LNCAP (cell line): ENCODE measurements at regions not wholly inside any gene's neighbourhood (a gene's known extent, or its start where the extent isn't known, plus 50 kb on each side); places are given as distances from the start of the nearest gene placed in this dataset.

Experiments used
- CTCF ChIP-seq: fragments of 450-650 bp; IDR thresholded peaks from 2 replicates; pipeline ENCODE4 v1.5.1; 2017; ENCODE audit warnings: mild to moderate bottlenecking

DNA sequence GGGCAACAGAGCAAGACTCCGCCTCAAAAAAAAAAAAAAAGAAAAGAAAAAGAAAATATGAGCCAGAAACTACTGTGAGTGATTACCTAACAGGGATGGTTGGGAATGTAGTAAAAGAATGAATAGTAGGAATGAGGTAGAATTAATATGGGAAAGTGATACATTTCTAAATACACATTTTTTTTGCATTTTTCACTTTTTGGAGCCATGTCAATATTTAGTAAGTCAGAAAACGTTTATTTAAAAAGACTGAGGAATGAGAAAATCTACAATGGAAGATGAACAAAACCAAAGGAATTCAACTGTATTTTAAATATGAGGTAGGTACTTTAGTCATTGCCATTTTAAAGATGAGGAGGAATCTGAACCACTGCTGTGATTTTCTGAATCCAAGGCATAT is 817.2 kb upstream of the CADM2 start:
- TF ChIP-seq CTCF = no peak

DNA sequence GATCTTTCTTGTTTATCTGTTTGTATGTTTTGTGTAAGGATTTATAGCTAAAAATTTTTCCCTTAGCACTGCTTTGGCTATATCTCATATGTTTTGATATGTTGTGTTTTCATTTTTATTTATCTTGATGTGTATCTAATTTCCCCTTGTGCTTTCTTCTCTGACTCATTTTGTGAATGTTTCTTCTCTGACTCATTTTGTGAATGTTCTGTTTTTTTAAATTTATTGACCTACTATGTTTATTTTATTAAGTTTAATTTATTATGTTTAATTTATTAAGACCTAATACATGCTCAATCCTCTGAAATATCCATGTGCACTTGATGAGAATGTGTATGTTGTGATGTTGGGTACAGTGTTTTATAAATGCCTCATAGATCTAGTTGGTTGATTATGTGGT is 793.5 kb upstream of the CADM2 start:
- no peak for TF ChIP-seq CTCF

GRCh38 chr3:84175449-84175848 is 783.3 kb upstream of the CADM2 start:
- TF ChIP-seq CTCF = no peak

- no peak for TF ChIP-seq CTCF
Measured at GRCh38 chr3:84184937-84185336, 773.9 kb upstream of the CADM2 start.

GRCh38 chr3:84194029-84194428 is 764.8 kb upstream of the CADM2 start:
- TF ChIP-seq CTCF = no peak

- TF ChIP-seq CTCF = no peak
Measured at GRCh38 chr3:84209474-84209873, 749.3 kb upstream of the CADM2 start.

GRCh38 chr3:84223512-84223911 is 735.3 kb upstream of the CADM2 start:
- no peak for TF ChIP-seq CTCF

DNA sequence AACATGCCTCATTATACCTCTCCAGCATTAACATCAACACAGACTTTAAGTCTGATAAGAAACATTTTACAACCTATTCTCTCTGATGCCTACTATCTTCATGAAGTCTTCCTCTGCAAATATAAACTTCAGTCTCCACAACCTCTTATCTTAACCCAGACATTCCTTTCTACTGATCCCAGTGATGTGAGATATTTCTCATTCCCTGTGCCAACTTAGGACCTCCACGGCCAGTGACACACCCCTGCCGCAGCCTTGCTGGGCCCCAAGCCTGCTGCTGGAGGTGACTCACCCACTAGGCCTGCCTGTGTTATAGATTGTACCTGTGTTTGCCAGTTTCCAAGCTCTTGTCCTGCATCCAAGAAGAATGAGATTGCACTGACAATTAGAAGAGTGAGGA is 734.5 kb upstream of the CADM2 start:
- TF ChIP-seq CTCF = no peak
